A549 (cell line): ENCODE measurements at regions not wholly inside any gene's neighbourhood (a gene's known extent, or its start where the extent isn't known, plus 50 kb on each side); places are given as distances from the start of the nearest gene placed in this dataset.

ENCODE experiments used
- CEBPB ChIP-seq, 2 experiments: fragments of >200 bp in 1 of 2; sonication (Bioruptor Twin) in 1 of 2; formaldehyde crosslinking in 1 of 2; IDR thresholded peaks; 2 replicates each; pipeline ENCODE4 v1.6.1; 2012 to 2016
- CTCF ChIP-seq: fragments of >200 bp; sonication (Bioruptor Twin); formaldehyde crosslinking; IDR thresholded peaks from 3 replicates; pipeline ENCODE4 v1.5.1; 2016
- EP300 ChIP-seq, 2 experiments: fragments of >200 bp; sonication (Bioruptor Twin); formaldehyde crosslinking; IDR thresholded peaks; 2 replicates in 1 of 2; 3 replicates in 1 of 2; pipeline ENCODE4 v1.6.1; 2016 to 2017
- HOXA7 ChIP-seq: fragments of 250-450 bp; sonication (Bioruptor Pico); IDR thresholded peaks from 2 replicates; pipeline ENCODE4 v1.5.0; 2020; ENCODE audit warnings: mild to moderate bottlenecking, moderate library complexity
- KDM1A ChIP-seq: fragments of 200-600 bp; sonication (generic); IDR thresholded peaks from 2 replicates; pipeline ENCODE4 v1.6.1; 2016; ENCODE audit warnings: low read depth, mild to moderate bottlenecking
- KDM5A ChIP-seq: fragments of 200-600 bp; sonication (generic); IDR thresholded peaks from 2 replicates; pipeline ENCODE4 v1.6.1; 2016; ENCODE audit warnings: antibody characterized with exemption, mild to moderate bottlenecking
- MAX ChIP-seq: IDR thresholded peaks from 2 replicates; pipeline ENCODE4 v1.6.1; 2012
- POLR2A ChIP-seq: IDR thresholded peaks from 2 replicates; pipeline ENCODE4 v1.6.1; 2012; ENCODE audit warnings: mild to moderate bottlenecking, low read length
- REST ChIP-seq: fragments of 200-600 bp; sonication (generic); IDR thresholded peaks from 2 replicates; pipeline ENCODE4 v1.6.1; 2016; ENCODE audit warnings: antibody characterized with exemption, mild to moderate bottlenecking, moderate library complexity
- RFX5 ChIP-seq: fragments of 450-650 bp; IDR thresholded peaks from 2 replicates; pipeline ENCODE4 v1.7.1; 2014; ENCODE audit warnings: antibody characterized with exemption, mild to moderate bottlenecking, moderate library complexity
- TP53 ChIP-seq: fragments of 250-450 bp; sonication (Bioruptor Pico); IDR thresholded peaks from 2 replicates; pipeline ENCODE4 v1.5.0; 2021; ENCODE audit warnings: mild to moderate bottlenecking, moderate library complexity

DNA sequence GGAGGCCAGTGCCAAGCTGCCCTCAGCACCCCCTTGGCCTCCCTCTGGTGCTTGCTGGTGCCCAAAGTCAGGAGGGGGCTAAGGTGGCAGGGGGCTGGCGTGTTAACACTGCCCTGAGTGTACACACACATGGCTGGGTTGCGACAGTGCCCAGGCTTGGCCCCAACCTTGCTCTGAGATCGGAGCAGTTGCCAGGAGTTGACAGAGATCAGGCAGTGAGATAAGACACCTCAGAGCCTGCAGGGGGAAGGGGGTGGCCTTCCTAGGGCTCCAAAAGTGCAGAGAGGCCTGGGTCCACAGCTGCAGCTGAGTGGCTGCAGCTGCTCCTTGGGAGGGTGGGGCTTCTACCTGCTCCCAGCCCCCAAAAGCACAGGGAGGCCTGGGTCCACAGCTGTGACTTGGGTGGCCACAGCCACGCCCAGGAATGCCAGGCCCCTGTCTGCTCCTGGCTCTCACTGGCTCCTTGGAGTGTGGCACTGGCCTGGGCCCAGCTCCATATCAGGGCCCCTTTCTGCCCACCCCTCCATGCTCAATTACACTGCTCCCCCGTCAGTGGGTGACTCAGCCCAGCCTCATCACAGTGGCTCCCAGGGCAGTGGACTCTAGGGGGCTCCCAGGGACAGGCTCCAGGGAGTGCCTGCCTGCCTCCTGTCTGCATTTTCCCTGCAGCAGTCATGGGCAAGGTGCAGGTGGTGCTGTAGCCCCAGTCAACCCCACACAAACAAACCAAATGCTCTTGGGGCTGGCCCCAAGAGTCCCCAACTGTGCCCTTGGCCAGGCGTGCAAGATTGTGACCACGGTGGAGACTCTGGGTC lies 56.4 kb upstream of the C15orf39 start:
- peak; percentile 55 for TF ChIP-seq CTCF
- TF ChIP-seq MAX = no peak
- TF ChIP-seq TP53 (CRISPR knock-in tag) = no peak
- TF ChIP-seq POLR2A = no peak
- no peak for TF ChIP-seq CEBPB (IDR thresholded peaks at IDR 0.05)
- no peak for TF ChIP-seq KDM1A
- TF ChIP-seq KDM5A = no peak
- TF ChIP-seq HOXA7 (CRISPR knock-in tag) = no peak
- TF ChIP-seq REST = no peak
- no peak for TF ChIP-seq RFX5
- no peak for TF ChIP-seq EP300 (IDR thresholded peaks at IDR 0.05)
